ENCODE measurements at regions not wholly inside any gene's neighbourhood (a gene's known extent, or its start where the extent isn't known, plus 50 kb on each side); places are given as distances from the start of the nearest gene placed in this dataset.

DNA sequence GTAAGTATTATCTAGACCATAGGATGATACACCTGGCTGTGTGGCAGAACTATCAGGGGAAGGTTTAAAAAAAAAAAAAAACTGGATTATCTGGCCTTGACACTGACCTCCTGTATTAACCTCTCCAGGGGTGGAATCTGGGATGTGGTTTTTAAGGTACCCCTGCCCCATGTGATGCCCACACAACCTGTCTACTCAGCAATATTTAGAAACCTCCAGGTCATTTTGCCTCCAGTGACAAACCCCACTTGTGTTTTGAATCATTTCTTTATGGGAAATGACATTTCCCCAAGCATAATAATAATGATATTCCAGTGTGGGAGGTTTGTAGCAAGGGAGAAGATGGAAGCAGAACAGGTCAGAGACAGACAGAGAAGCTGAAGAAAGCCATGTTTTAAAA, 179.1 kb downstream of the RSL24D1 start:
- no peak for TF ChIP-seq POLR2A (IDR thresholded peaks at IDR 0.05)
- TF ChIP-seq CTCF (IDR thresholded peaks at IDR 0.05), result no peak
- no peak for TF ChIP-seq EP300 (IDR thresholded peaks at IDR 0.05)
